ENCODE measurements at regions not wholly inside any gene's neighbourhood (a gene's known extent, or its start where the extent isn't known, plus 50 kb on each side); places are given as distances from the start of the nearest gene placed in this dataset.
"Not testable (repeated sequence)": the region's sequence is repeated elsewhere in the genome, so short reads cannot be mapped to it uniquely, and the experiment has no call there.

- H3K9me3 ChIP-seq: no peaks in the 10 kb centered on the region
- H3K4me1 ChIP-seq: no peaks in the 10 kb centered on the region
- in situ Hi-C loops (cut with MboI; ENCODE audit: low sequenced_read_pairs): no loop called here
- DNase-seq (ENCODE audit: low spot score in 2 of 2): no peak
- no peak overlapping the region for H3K4me3 ChIP-seq
- H3K36me3 ChIP-seq (replicated peaks): no peaks in the 10 kb centered on the region
- H3K27me3 ChIP-seq (ENCODE audit: low read depth): no peaks in the 10 kb centered on the region
Measured at GRCh38 chr2:15753233-15753798, 161.6 kb downstream of the DDX1 start.

DNA sequence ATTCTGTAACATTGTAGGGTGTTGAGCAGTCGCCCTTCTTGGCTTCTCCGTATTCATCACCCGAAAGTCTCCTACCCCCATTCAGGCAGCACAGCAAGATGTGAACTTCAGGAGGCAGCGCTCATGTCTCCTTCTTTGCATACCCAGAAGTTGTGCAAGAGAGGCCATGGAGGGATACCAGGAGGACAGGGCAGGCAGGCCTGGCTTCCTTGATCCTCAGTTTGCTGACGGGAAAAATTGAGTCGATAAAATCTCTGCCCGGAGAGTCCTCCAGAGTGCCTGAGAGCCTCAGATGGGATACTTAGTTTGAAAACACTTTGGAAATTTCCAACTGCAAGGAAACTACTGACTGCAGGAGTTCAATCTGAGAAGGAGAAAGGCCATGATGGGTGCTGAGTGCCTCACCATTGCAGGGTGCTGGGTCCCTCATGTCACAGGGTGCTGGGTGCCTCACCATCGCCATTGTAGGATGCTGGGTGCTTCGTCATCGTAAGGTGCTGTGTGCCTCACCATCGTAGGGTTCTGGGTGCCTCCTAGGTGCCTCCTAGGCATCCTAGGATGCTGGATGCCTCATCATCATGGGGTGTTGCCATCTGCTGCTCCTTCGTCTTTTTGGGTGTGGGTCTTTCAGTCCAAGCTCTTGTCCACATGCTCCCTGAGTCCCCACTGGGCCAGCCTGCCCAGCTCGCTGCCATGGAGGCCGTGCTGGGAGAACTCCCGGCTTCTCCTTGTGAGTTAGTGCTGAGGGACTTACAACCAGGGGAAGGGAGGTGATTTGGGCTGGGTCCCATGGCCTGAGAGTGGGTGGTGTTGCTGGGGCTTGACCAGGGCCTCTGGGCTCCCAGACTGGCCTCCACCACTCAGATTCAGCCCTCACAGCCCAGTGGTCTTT, 162.4 kb downstream of the DDX1 start:
- no peaks in the 10 kb centered on the region for H3K9me3 ChIP-seq
- H3K4me1 ChIP-seq: no peaks in the 10 kb centered on the region
- in situ Hi-C loops (cut with MboI; ENCODE audit: low sequenced_read_pairs): no loop called here
- H3K36me3 ChIP-seq (replicated peaks): no peaks in the 10 kb centered on the region
- no peak for DNase-seq (ENCODE audit: low spot score in 2 of 2)
- no peaks in the 10 kb centered on the region for H3K27me3 ChIP-seq (ENCODE audit: low read depth)
- no peak overlapping the region for H3K4me3 ChIP-seq

GRCh38 chr2:15754703-15755099, 163.0 kb downstream of the DDX1 start:
- no peaks in the 10 kb centered on the region for H3K9me3 ChIP-seq
- no peaks in the 10 kb centered on the region for H3K36me3 ChIP-seq (replicated peaks)
- no peaks in the 10 kb centered on the region for H3K4me1 ChIP-seq
- H3K4me3 ChIP-seq: no peak overlapping the region
- no peak for DNase-seq (ENCODE audit: low spot score in 2 of 2)
- in situ Hi-C loops (cut with MboI; ENCODE audit: low sequenced_read_pairs): no loop called here
- no peaks in the 10 kb centered on the region for H3K27me3 ChIP-seq (ENCODE audit: low read depth)

DNA sequence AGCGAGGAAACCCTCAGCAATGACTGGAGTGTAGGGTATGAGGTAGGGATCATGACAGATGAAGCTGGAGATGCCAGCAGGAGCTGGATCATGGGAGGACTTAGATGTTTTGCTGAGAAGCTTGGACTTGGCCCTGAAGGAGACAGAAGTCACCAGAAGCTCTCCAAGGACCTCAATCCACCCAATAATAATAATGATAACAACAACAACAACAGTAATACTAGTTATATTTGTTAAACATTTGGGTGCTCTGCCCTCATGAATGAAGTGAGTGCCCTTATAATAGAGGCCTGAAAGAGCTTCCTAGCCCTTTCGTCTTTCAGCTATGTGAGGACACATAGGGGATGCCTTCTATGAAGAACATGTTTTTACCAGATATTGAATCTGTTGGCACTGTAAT, 163.9 kb downstream of the DDX1 start:
- in situ Hi-C loops (cut with MboI; ENCODE audit: low sequenced_read_pairs): no loop called here
- Histone ChIP-seq H3K4me3 (no peak overlapping the region), H3K4me1 (no peaks in the 10 kb centered on the region), H3K36me3 (replicated peaks) (no peaks in the 10 kb centered on the region), H3K9me3 (no peaks in the 10 kb centered on the region), H3K27me3 (ENCODE audit: low read depth) (no peaks in the 10 kb centered on the region)
- no peak for DNase-seq (ENCODE audit: low spot score in 2 of 2)

- no peak for DNase-seq (ENCODE audit: low spot score in 2 of 2)
- H3K36me3 ChIP-seq (replicated peaks): no peaks in the 10 kb centered on the region
- H3K4me3 ChIP-seq: no peak overlapping the region
- in situ Hi-C loops (cut with MboI; ENCODE audit: low sequenced_read_pairs): no loop called here
- no peaks in the 10 kb centered on the region for H3K4me1 ChIP-seq
- no peaks in the 10 kb centered on the region for H3K9me3 ChIP-seq
- H3K27me3 ChIP-seq (ENCODE audit: low read depth): no peaks in the 10 kb centered on the region
Measured at GRCh38 chr2:15756011-15756550, 164.4 kb downstream of the DDX1 start.

GRCh38 chr2:15756882-15757819, 165.5 kb downstream of the DDX1 start:
- Histone ChIP-seq H3K4me3 (no peak overlapping the region), H3K4me1 (no peaks in the 10 kb centered on the region), H3K27me3 (ENCODE audit: low read depth) (no peaks in the 10 kb centered on the region), H3K36me3 (replicated peaks) (no peaks in the 10 kb centered on the region), H3K9me3 (no peaks in the 10 kb centered on the region)
- DNase-seq (ENCODE audit: low spot score in 2 of 2): no peak
- in situ Hi-C loops (cut with MboI; ENCODE audit: low sequenced_read_pairs): no loop called here

DNA sequence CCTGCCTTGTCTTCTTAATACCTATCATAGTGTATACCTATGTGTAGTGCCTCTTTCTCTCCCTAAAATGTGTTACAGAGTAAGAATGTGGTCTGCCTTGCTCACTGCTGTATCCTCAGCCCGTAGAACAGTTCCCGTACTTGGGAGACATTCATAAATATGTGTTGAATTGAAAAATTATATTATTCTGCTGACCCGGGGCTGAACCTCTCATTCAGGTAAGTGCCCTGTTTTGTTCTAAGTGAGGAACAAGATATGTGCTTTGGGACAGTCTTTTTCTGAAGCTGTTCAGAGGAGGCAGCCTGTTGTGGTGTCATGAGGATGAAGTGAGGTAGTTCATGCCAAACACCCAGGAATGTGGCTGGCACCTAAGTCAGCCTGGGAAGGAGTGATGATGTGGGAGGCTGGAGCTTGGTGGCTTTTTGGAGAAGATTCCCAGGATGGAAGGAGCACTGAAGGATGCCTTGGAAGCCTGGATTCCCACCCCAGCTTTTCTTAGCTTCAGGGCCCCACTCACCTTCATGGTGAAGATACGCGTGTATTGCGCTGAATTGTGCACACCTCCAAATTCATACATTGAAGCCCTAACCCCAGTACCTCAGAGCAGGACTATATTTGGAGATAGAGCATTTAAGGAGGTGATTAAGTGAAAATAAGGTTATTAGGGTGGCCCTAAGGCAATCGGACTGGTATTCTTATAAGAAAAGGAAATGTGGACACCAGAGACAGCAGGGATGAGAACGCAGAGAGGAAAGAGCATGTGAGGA, 166.3 kb downstream of the DDX1 start:
- no peaks in the 10 kb centered on the region for H3K36me3 ChIP-seq (replicated peaks)
- no peaks in the 10 kb centered on the region for H3K9me3 ChIP-seq
- no peak for DNase-seq (ENCODE audit: low spot score in 2 of 2)
- no peaks in the 10 kb centered on the region for H3K27me3 ChIP-seq (ENCODE audit: low read depth)
- no peaks in the 10 kb centered on the region for H3K4me1 ChIP-seq
- in situ Hi-C loops (cut with MboI; ENCODE audit: low sequenced_read_pairs): no loop called here
- H3K4me3 ChIP-seq: no peak overlapping the region

GRCh38 chr2:15758848-15759247, 167.2 kb downstream of the DDX1 start:
- no peaks in the 10 kb centered on the region for H3K27me3 ChIP-seq (ENCODE audit: low read depth)
- DNase-seq (ENCODE audit: low spot score in 2 of 2): no peak
- no peaks in the 10 kb centered on the region for H3K4me1 ChIP-seq
- no peak overlapping the region for H3K4me3 ChIP-seq
- no peaks in the 10 kb centered on the region for H3K36me3 ChIP-seq (replicated peaks)
- no peaks in the 10 kb centered on the region for H3K9me3 ChIP-seq
- in situ Hi-C loops (cut with MboI; ENCODE audit: low sequenced_read_pairs): no loop called here

GRCh38 chr2:15759385-15759784, 167.7 kb downstream of the DDX1 start:
- in situ Hi-C loops (cut with MboI; ENCODE audit: low sequenced_read_pairs): no loop called here
- no peak for DNase-seq (ENCODE audit: low spot score in 2 of 2)
- H3K9me3 ChIP-seq: no peaks in the 10 kb centered on the region
- no peaks in the 10 kb centered on the region for H3K4me1 ChIP-seq
- H3K4me3 ChIP-seq: no peak overlapping the region
- H3K27me3 ChIP-seq (ENCODE audit: low read depth): no peaks in the 10 kb centered on the region
- no peaks in the 10 kb centered on the region for H3K36me3 ChIP-seq (replicated peaks)

DNA sequence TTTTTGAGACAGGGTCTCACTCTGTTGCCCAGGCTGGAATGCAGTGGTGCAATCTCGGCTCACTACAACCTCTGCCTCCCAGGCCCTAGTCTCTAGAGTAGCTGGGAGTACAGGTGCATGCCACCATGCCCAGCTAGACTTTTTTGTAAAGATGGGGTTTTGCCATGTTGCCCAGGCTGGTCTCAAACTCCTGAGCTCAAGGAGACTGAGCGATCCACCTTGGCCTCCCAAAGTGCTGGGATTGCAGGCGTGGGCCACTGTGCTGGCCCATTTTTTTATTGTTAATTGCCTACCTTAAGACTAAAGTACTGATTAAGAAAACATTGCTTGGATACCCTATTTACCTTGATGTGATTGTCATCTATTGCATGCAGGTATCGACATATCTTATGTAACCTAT, 168.1 kb downstream of the DDX1 start:
- H3K4me1 ChIP-seq; H3K4me3 ChIP-seq; DNase-seq (ENCODE audit: low spot score in 2 of 2); H3K27me3 ChIP-seq (ENCODE audit: low read depth); H3K9me3 ChIP-seq; in situ Hi-C loops (cut with MboI; ENCODE audit: low sequenced_read_pairs); H3K36me3 ChIP-seq (replicated peaks): not testable (repeated sequence)

- no peak overlapping the region for H3K4me3 ChIP-seq
- in situ Hi-C loops (cut with MboI; ENCODE audit: low sequenced_read_pairs): no loop called here
- no peaks in the 10 kb centered on the region for H3K36me3 ChIP-seq (replicated peaks)
- no peaks in the 10 kb centered on the region for H3K9me3 ChIP-seq
- no peak for DNase-seq (ENCODE audit: low spot score in 2 of 2)
- no peaks in the 10 kb centered on the region for H3K4me1 ChIP-seq
- H3K27me3 ChIP-seq (ENCODE audit: low read depth): no peaks in the 10 kb centered on the region
Measured at GRCh38 chr2:15760232-15760910, 168.7 kb downstream of the DDX1 start.

GRCh38 chr2:15761056-15761455, 169.4 kb downstream of the DDX1 start:
- H3K36me3 ChIP-seq (replicated peaks): no peaks in the 10 kb centered on the region
- no peak overlapping the region for H3K4me3 ChIP-seq
- no peaks in the 10 kb centered on the region for H3K9me3 ChIP-seq
- H3K4me1 ChIP-seq: no peaks in the 10 kb centered on the region
- no peaks in the 10 kb centered on the region for H3K27me3 ChIP-seq (ENCODE audit: low read depth)
- no peak for DNase-seq (ENCODE audit: low spot score in 2 of 2)
- in situ Hi-C loops (cut with MboI; ENCODE audit: low sequenced_read_pairs): no loop called here

DNA sequence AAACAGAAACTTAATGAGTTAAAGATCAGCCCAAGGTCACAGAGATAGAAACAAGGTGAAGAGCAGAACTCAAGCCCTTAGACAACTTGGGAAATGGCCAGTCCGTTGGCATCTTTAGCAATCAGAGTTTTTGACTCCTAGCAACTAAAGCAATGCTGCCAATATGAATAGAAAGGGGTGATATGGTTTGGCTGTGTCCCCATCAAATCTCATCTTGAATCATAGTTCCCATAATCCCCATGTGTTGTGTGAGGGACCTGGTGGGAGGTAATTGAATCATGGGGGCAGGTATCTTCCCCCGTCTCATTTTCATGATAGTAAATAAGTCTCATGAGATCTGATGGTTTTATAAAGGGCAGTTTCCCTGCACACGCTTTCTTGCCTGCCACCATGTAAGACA, 170.2 kb downstream of the DDX1 start:
- no peak for DNase-seq (ENCODE audit: low spot score in 2 of 2)
- no peaks in the 10 kb centered on the region for H3K27me3 ChIP-seq (ENCODE audit: low read depth)
- no peaks in the 10 kb centered on the region for H3K9me3 ChIP-seq
- in situ Hi-C loops (cut with MboI; ENCODE audit: low sequenced_read_pairs): no loop called here
- H3K4me1 ChIP-seq: no peaks in the 10 kb centered on the region
- no peaks in the 10 kb centered on the region for H3K36me3 ChIP-seq (replicated peaks)
- H3K4me3 ChIP-seq: no peak overlapping the region
